ENCODE measurements at regions not wholly inside any gene's neighbourhood (a gene's known extent, or its start where the extent isn't known, plus 50 kb on each side); places are given as distances from the start of the nearest gene placed in this dataset.

- Histone ChIP-seq H3K9me3 (no peaks in the 10 kb centered on the region), H3K36me3 (ENCODE audit: low read depth, missing control alignments) (no peaks in the 10 kb centered on the region), H3K27ac (no peak overlapping the region), H3K4me1 (no peaks in the 10 kb centered on the region), H3K27me3 (no peaks in the 10 kb centered on the region), H3K4me3 (no peak overlapping the region)
- TF ChIP-seq CTCF (IDR thresholded peaks at IDR 0.05) (no peak), POLR2A (IDR thresholded peaks at IDR 0.05) (no peak)
- no peak for DNase-seq
- intact Hi-C loops (cut with DNase I; ENCODE audit: low total_unique reads) = no loop called here
- 80 to 85% methylated on average over 2 of the region's 2 CpGs for WGBS, 2 donors
Measured at GRCh38 chr9:72462340-72462739, 59.1 kb upstream of the TMC1 start.

DNA sequence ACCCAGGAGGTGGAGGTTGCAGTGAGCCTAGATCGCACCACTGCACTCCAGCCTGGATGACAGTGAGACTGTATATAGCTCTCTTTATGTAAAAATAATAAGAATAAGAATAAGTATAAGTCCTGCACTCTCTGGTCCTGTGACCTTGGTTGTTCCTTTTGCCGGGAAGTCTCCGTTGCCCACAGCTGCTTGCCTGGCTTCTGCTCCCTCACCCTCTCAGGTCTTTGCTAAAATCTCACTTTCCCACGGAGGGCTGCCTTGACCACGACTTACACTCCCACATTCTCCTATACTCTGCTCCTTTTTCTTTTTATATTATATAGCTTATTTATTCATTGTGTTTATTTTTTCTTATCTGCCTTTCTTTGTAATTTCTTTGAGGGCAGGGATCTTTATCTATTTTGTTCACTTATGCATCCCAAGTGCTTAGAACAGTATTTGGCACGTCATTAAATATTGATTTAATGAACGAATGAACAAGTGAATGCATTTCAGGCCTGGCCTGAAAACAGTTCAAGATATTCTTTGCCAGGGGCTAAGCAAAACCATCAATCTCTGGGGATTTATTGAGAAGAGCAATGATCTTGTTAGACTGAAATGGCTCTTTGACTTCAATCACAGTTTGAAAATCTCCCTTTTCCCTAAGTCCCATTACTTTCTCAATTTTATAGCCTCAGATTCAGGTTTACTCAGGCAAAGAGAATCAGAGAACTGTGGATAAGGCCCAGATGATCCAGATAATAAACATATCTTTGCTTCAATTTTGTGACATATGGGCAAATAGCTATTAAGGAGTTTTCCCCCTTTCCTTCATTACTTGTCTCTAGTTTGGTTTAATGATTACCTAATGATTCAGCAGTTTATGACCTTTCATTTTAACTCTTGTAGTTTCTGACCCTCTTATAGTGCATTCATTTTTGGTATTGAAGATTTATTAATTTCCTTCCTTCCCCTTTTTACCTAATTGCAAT lies 60.8 kb upstream of the TMC1 start:
- intact Hi-C loops (cut with DNase I; ENCODE audit: low total_unique reads) = no loop called here
- Histone ChIP-seq H3K9me3 (no peaks in the 10 kb centered on the region), H3K27me3 (no peaks in the 10 kb centered on the region), H3K27ac (no peak overlapping the region), H3K4me1 (no peaks in the 10 kb centered on the region), H3K4me3 (no peak overlapping the region), H3K36me3 (ENCODE audit: low read depth, missing control alignments) (no peaks in the 10 kb centered on the region)
- DNase-seq = no peak
- TF ChIP-seq CTCF (IDR thresholded peaks at IDR 0.05) (no peak), POLR2A (IDR thresholded peaks at IDR 0.05) (no peak)
- 50 to 59% methylated on average over 7 of the region's 7 CpGs for WGBS, 2 donors

DNA sequence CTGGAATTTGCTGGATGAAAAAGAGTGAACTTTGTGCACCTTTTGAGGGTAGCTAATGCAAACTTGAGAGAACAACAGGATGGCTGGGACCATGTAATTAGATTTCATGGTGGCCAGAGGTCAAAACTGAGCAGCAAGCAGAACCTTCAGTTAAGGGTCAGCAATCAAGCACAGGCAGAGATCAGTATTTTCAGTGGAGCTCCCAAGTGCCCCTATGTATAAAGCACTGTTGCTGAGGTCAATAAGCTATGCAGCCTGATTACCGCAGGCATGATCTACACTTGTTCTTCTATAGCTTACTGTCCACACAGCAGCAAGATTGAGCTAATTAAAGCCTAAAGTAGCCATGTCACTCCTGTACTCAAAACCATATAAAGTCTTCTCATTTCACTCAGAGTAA lies 62.1 kb upstream of the TMC1 start:
- Histone ChIP-seq H3K4me3 (no peak overlapping the region), H3K27me3 (no peaks in the 10 kb centered on the region), H3K9me3 (no peaks in the 10 kb centered on the region), H3K27ac (no peak overlapping the region), H3K36me3 (ENCODE audit: low read depth, missing control alignments) (no peaks in the 10 kb centered on the region), H3K4me1 (no peaks in the 10 kb centered on the region)
- intact Hi-C loops (cut with DNase I; ENCODE audit: low total_unique reads) = no loop called here
- WGBS, 2 donors = 100% methylated on average over 1 of the region's 1 CpG
- DNase-seq = no peak
- TF ChIP-seq POLR2A (IDR thresholded peaks at IDR 0.05) (no peak), CTCF (IDR thresholded peaks at IDR 0.05) (no peak)

DNA sequence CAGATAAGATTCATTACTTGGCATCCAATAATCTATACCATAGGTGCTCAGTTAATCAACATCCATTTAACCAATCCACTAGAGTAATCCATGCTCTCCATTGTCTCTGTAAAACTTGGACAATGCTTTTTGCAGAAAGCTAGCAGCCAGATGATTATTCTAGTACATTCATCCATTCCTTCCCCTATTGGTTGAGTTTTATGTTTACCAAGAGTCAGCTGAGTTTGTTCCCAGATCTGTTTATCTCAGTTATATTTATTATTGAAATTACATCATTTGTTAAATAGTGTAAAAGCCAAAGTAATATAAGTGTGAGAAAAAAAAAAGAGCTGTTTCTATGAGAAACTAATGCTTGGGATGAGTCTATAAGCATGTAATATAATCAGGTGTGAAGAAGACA lies 63.3 kb upstream of the TMC1 start:
- no peaks in the 10 kb centered on the region for H3K27me3 ChIP-seq
- no peak for DNase-seq
- no peaks in the 10 kb centered on the region for H3K9me3 ChIP-seq
- no peak overlapping the region for H3K27ac ChIP-seq
- no peak overlapping the region for H3K4me3 ChIP-seq
- no peaks in the 10 kb centered on the region for H3K36me3 ChIP-seq (ENCODE audit: low read depth, missing control alignments)
- TF ChIP-seq POLR2A (IDR thresholded peaks at IDR 0.05) = no peak
- TF ChIP-seq CTCF (IDR thresholded peaks at IDR 0.05) = no peak
- intact Hi-C loops (cut with DNase I; ENCODE audit: low total_unique reads) = no loop called here
- no peaks in the 10 kb centered on the region for H3K4me1 ChIP-seq

DNA sequence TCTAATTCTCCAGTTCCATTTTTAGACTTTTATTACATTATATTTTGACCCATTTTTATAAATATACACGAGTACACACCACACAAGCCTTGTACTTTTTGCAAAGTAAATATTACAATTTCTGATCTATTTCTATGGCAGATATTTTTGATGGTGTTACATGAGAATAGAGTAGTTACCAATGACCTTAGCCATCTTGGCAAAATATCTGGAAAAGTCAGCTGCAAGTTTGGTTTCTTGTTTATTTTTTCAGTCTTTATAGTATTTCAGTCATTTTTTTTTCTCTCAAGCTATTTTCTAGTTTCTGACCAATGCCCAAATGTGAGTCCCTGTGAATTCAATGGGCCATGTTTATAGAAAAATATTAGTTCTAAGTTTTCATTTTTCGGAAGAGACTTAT lies 64.0 kb upstream of the TMC1 start:
- no peak for TF ChIP-seq POLR2A (IDR thresholded peaks at IDR 0.05)
- no peak for TF ChIP-seq CTCF (IDR thresholded peaks at IDR 0.05)
- Histone ChIP-seq H3K27me3 (no peaks in the 10 kb centered on the region), H3K27ac (no peak overlapping the region), H3K4me1 (no peaks in the 10 kb centered on the region), H3K4me3 (no peak overlapping the region), H3K36me3 (ENCODE audit: low read depth, missing control alignments) (no peaks in the 10 kb centered on the region), H3K9me3 (no peaks in the 10 kb centered on the region)
- intact Hi-C loops (cut with DNase I; ENCODE audit: low total_unique reads) = no loop called here
- WGBS, 2 donors = 81 to 86% methylated on average over 2 of the region's 2 CpGs
- DNase-seq = no peak
